Liver (tissue), 8 donors: ENCODE measurements at regions not wholly inside any gene's neighbourhood (a gene's known extent, or its start where the extent isn't known, plus 50 kb on each side); places are given as distances from the start of the nearest gene placed in this dataset.

Experiments used
- DNase-seq: peaks from one replicate; pipeline ENCODE4 v3.0.0-alpha.2; 2017; ENCODE audit warnings: low spot score
- H3K27ac ChIP-seq, 2 donors: one replicate each; pipeline ENCODE4 v1.7.0; 2013; ENCODE audit warnings: inconsistent platforms in 2 of 2, low read length in 2 of 2, control low read depth in 1 of 2, low read depth in 1 of 2, mild to moderate bottlenecking in 1 of 2
- H3K27me3 ChIP-seq, 4 donors: one replicate each; pipeline versions ENCODE4 v1.6.1 to v1.7.0; 2013; ENCODE audit warnings: low read length in 3 of 4, inconsistent platforms in 1 of 4, mild to moderate bottlenecking in 1 of 4, moderate library complexity in 1 of 4; ENCODE audit not compliant: control insufficient read depth in 4 of 4, insufficient read depth in 4 of 4
- H3K36me3 ChIP-seq, 4 donors: one replicate each; pipeline versions ENCODE4 v1.6.1 to v1.7.0; 2013; ENCODE audit warnings: low read length in 3 of 4, mild to moderate bottlenecking in 3 of 4, low read depth in 1 of 4, moderate library complexity in 1 of 4; ENCODE audit not compliant: control insufficient read depth in 4 of 4, insufficient read depth in 3 of 4
- H3K4me1 ChIP-seq, 4 donors: one replicate each; pipeline versions ENCODE4 v1.6.1 to v1.7.0; 2013; ENCODE audit warnings: low read length in 3 of 4, mild to moderate bottlenecking in 3 of 4, moderate library complexity in 1 of 4; ENCODE audit not compliant: control insufficient read depth in 4 of 4, insufficient read depth in 4 of 4
- H3K4me3 ChIP-seq, 3 donors: one replicate each; pipeline versions ENCODE4 v1.6.1 to v1.7.0; 2013; ENCODE audit warnings: low read length in 3 of 3, control low read depth in 1 of 3, low read depth in 1 of 3, mild to moderate bottlenecking in 1 of 3
- H3K9ac ChIP-seq, 2 donors: one replicate each; pipeline ENCODE4 v1.7.0; 2013; ENCODE audit warnings: low read length in 2 of 2, mild to moderate bottlenecking in 2 of 2, moderate library complexity in 2 of 2, control low read depth in 1 of 2, low read depth in 1 of 2
- H3K9me3 ChIP-seq, 4 donors: one replicate each; pipeline versions ENCODE4 v1.6.1 to v1.7.0; 2013; ENCODE audit warnings: low read length in 3 of 4; ENCODE audit not compliant: control insufficient read depth in 4 of 4
- CTCF ChIP-seq: fragments of 150-350 bp; IDR thresholded peaks from 2 replicates; pipeline ENCODE4 v1.5.1; 2017; ENCODE audit warnings: improper control_type of control experiment, low read depth, low read length; ENCODE audit not compliant: missing input control
- EGR1 ChIP-seq, 2 donors: IDR thresholded peaks; 2 replicates each; pipeline ENCODE4 v1.6.1; 2016 to 2018; ENCODE audit warnings: antibody characterized with exemption in 2 of 2, low read depth in 2 of 2
- FOXA1 ChIP-seq: IDR thresholded peaks from 2 replicates; pipeline ENCODE4 v1.6.1; 2016; ENCODE audit warnings: antibody characterized with exemption
- HNF4A ChIP-seq, 2 donors: conservative IDR thresholded peaks; 2 replicates each; pipeline ENCODE4 v1.6.1; 2016; ENCODE audit warnings: antibody characterized with exemption in 2 of 2, mild to moderate bottlenecking in 2 of 2
- HNF4G ChIP-seq: IDR thresholded peaks from 2 replicates; pipeline ENCODE4 v1.6.1; 2016; ENCODE audit warnings: antibody characterized with exemption
- NR2F2 ChIP-seq: IDR thresholded peaks from 2 replicates; pipeline ENCODE4 v1.6.1; 2016; ENCODE audit warnings: antibody characterized with exemption
- RAD21 ChIP-seq, 2 donors: IDR thresholded peaks; 2 replicates each; pipeline ENCODE4 v1.6.1; 2016; ENCODE audit warnings: antibody characterized with exemption in 2 of 2, mild to moderate bottlenecking in 2 of 2
- RXRA ChIP-seq, 2 donors: IDR thresholded peaks; 2 replicates each; pipeline ENCODE4 v1.6.1; 2017 to 2018; ENCODE audit warnings: antibody characterized with exemption in 2 of 2, mild to moderate bottlenecking in 1 of 2
- SP1 ChIP-seq: IDR thresholded peaks from 2 replicates; pipeline ENCODE4 v1.6.1; 2018; ENCODE audit warnings: antibody characterized with exemption, mild to moderate bottlenecking
- TAF1 ChIP-seq: conservative IDR thresholded peaks from 2 replicates; pipeline ENCODE4 v1.6.1; 2016; ENCODE audit warnings: antibody characterized with exemption, mild to moderate bottlenecking
- YY1 ChIP-seq: IDR thresholded peaks from 2 replicates; pipeline ENCODE4 v1.6.1; 2016; ENCODE audit warnings: antibody characterized with exemption, mild to moderate bottlenecking
- WGBS: extraction: QIAGEN DNeasy Blood & Tissue Kit; methylation state at CpG from one replicate; pipeline ENCODE4 v1.1.7; 2013; 5-methylcytosine and 5-hydroxymethylcytosine counted together
- TF ChIP-seq, protein P1 (sequence below): IDR thresholded peaks from 2 replicates; pipeline ENCODE4 v1.6.1; 2016; ENCODE audit warnings: antibody characterized with exemption, mild to moderate bottlenecking
- TF ChIP-seq, protein P2 (sequence below): IDR thresholded peaks from 2 replicates; pipeline ENCODE4 v1.6.1; 2016; ENCODE audit warnings: antibody characterized with exemption
- donor health status: healthy.
- donor health status: healthy.
- donor health status: healthy.
- donor health status: healthy.
- donor health status: healthy.

DNA sequence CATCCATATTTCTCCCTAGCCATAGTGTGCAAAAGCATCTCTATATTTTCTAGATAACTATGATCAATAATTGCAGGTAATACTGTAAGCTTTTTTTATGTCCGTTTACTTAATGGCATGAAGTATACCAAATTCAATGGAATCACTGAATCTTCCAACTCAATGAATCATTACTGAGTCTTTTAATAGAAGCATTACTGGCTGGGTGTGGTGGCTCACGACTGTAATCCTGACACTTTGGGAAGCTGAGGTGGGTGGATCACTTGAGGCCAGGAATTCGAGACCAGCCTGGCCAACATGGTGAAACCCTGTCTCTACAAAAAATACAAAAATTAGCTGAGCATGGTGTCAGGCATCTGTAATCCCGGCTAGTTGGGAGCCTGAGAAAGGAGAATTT is 372.5 kb downstream of the BMPER start:
- H3K9me3 ChIP-seq, result peaks cover 0 to 6% (median 1%) of the 10 kb centered on the region in 4 donors
- H3K36me3 ChIP-seq, result no peaks in the 10 kb centered on the region
- no peak for TF ChIP-seq SP1
- TF ChIP-seq, protein P1, sequence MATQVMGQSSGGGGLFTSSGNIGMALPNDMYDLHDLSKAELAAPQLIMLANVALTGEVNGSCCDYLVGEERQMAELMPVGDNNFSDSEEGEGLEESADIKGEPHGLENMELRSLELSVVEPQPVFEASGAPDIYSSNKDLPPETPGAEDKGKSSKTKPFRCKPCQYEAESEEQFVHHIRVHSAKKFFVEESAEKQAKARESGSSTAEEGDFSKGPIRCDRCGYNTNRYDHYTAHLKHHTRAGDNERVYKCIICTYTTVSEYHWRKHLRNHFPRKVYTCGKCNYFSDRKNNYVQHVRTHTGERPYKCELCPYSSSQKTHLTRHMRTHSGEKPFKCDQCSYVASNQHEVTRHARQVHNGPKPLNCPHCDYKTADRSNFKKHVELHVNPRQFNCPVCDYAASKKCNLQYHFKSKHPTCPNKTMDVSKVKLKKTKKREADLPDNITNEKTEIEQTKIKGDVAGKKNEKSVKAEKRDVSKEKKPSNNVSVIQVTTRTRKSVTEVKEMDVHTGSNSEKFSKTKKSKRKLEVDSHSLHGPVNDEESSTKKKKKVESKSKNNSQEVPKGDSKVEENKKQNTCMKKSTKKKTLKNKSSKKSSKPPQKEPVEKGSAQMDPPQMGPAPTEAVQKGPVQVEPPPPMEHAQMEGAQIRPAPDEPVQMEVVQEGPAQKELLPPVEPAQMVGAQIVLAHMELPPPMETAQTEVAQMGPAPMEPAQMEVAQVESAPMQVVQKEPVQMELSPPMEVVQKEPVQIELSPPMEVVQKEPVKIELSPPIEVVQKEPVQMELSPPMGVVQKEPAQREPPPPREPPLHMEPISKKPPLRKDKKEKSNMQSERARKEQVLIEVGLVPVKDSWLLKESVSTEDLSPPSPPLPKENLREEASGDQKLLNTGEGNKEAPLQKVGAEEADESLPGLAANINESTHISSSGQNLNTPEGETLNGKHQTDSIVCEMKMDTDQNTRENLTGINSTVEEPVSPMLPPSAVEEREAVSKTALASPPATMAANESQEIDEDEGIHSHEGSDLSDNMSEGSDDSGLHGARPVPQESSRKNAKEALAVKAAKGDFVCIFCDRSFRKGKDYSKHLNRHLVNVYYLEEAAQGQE, result no peak
- TF ChIP-seq, protein P2, sequence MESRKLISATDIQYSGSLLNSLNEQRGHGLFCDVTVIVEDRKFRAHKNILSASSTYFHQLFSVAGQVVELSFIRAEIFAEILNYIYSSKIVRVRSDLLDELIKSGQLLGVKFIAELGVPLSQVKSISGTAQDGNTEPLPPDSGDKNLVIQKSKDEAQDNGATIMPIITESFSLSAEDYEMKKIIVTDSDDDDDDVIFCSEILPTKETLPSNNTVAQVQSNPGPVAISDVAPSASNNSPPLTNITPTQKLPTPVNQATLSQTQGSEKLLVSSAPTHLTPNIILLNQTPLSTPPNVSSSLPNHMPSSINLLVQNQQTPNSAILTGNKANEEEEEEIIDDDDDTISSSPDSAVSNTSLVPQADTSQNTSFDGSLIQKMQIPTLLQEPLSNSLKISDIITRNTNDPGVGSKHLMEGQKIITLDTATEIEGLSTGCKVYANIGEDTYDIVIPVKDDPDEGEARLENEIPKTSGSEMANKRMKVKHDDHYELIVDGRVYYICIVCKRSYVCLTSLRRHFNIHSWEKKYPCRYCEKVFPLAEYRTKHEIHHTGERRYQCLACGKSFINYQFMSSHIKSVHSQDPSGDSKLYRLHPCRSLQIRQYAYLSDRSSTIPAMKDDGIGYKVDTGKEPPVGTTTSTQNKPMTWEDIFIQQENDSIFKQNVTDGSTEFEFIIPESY, result no peak
- no peak for TF ChIP-seq HNF4G
- TF ChIP-seq CTCF, result no peak
- TF ChIP-seq EGR1 (IDR thresholded peaks at IDR 0.05; ENCODE audit: low read depth in 2 of 2), result no peak
- no peak for TF ChIP-seq HNF4A (conservative IDR thresholded peaks at IDR 0.05)
- TF ChIP-seq YY1, result no peak
- no peak for TF ChIP-seq FOXA1
- no peak for TF ChIP-seq NR2F2
- TF ChIP-seq RXRA (IDR thresholded peaks at IDR 0.05), result no peak
- no peaks in the 10 kb centered on the region for H3K4me1 ChIP-seq
- H3K27ac ChIP-seq, result no peak overlapping the region
- no peak for DNase-seq
- H3K27me3 ChIP-seq, result no peaks in the 10 kb centered on the region
- H3K4me3 ChIP-seq, result no peak overlapping the region
- WGBS, result 76% methylated on average over 4 of the region's 4 CpGs
- no peak overlapping the region for H3K9ac ChIP-seq

- H3K27me3 ChIP-seq, result peaks cover 0 to 2% (median 0%) of the 10 kb centered on the region in 4 donors
- peaks cover 4 to 11% (median 6%) of the 10 kb centered on the region in 4 donors for H3K9me3 ChIP-seq
- no peak overlapping the region for H3K9ac ChIP-seq
- DNase-seq, result no peak
- H3K27ac ChIP-seq, result no peak overlapping the region
- H3K36me3 ChIP-seq, result no peaks in the 10 kb centered on the region
- no peak for TF ChIP-seq RAD21 (IDR thresholded peaks at IDR 0.05)
- TF ChIP-seq TAF1, result no peak
- TF ChIP-seq, protein P2, result no peak
- TF ChIP-seq, protein P1, result no peak
- TF ChIP-seq NR2F2, result no peak
- no peaks in the 10 kb centered on the region for H3K4me1 ChIP-seq
- no peak overlapping the region for H3K4me3 ChIP-seq
- WGBS, result 90% methylated on average over 1 of the region's 1 CpG
Observed at GRCh38 chr7:34281260-34281659, 375.9 kb downstream of the BMPER start.
